ENCODE measurements at regions not wholly inside any gene's neighbourhood (a gene's known extent, or its start where the extent isn't known, plus 50 kb on each side); places are given as distances from the start of the nearest gene placed in this dataset.

- no peak for TF ChIP-seq CTCF (IDR thresholded peaks at IDR 0.05; ENCODE audit: insufficient read depth, low read length, missing control alignments)
- H3K4me3 ChIP-seq (ENCODE audit: low read depth, low read length): no peak overlapping the region
- ChIA-PET CTCF (no interaction called here), POLR2A (interaction anchor here (0.6 kb wide), 1 partner anchor 1688 kb away, joined by 3 read pairs; no protein-coding TSS in a partner anchor)
- no peak for DNase-seq (ENCODE audit: low read depth, low spot score)
Measured at GRCh38 chr5:61974680-61975079, 331.3 kb upstream of the KIF2A start.

GRCh38 chr5:61981886-61982285 is 324.1 kb upstream of the KIF2A start:
- no peak overlapping the region for H3K4me3 ChIP-seq (ENCODE audit: low read depth, low read length)
- POLR2A ChIA-PET: no interaction called here
- CTCF ChIA-PET: no interaction called here
- TF ChIP-seq CTCF (IDR thresholded peaks at IDR 0.05; ENCODE audit: insufficient read depth, low read length, missing control alignments): no peak
- DNase-seq (ENCODE audit: low read depth, low spot score): no peak

- no peak for DNase-seq (ENCODE audit: low read depth, low spot score)
- CTCF ChIA-PET: no interaction called here
- TF ChIP-seq CTCF (IDR thresholded peaks at IDR 0.05; ENCODE audit: insufficient read depth, low read length, missing control alignments): no peak
Measured at GRCh38 chr5:61991430-61991829, 314.6 kb upstream of the KIF2A start.

GRCh38 chr5:61991866-61992265 is 314.1 kb upstream of the KIF2A start:
- H3K4me3 ChIP-seq (ENCODE audit: low read depth, low read length): no peak overlapping the region
- TF ChIP-seq CTCF (IDR thresholded peaks at IDR 0.05; ENCODE audit: insufficient read depth, low read length, missing control alignments): no peak
- no peak for DNase-seq (ENCODE audit: low read depth, low spot score)
- ChIA-PET CTCF (no interaction called here), POLR2A (no interaction called here)

More at GRCh38 chr5:61991430-61991829, 314.6 kb upstream of the KIF2A start:
- H3K4me3 ChIP-seq (ENCODE audit: low read depth, low read length): no peak overlapping the region
- POLR2A ChIA-PET: no interaction called here

GRCh38 chr5:61993295-61993927 is 312.6 kb upstream of the KIF2A start:
- ChIA-PET CTCF (no interaction called here), POLR2A (no interaction called here)
- no peak overlapping the region for H3K4me3 ChIP-seq (ENCODE audit: low read depth, low read length)
- DNase-seq (ENCODE audit: low read depth, low spot score): no peak
- no peak for TF ChIP-seq CTCF (IDR thresholded peaks at IDR 0.05; ENCODE audit: insufficient read depth, low read length, missing control alignments)

GRCh38 chr5:61994171-61994570 is 311.8 kb upstream of the KIF2A start:
- TF ChIP-seq CTCF (IDR thresholded peaks at IDR 0.05; ENCODE audit: insufficient read depth, low read length, missing control alignments): no peak
- no peak for DNase-seq (ENCODE audit: low read depth, low spot score)
- H3K4me3 ChIP-seq (ENCODE audit: low read depth, low read length): no peak overlapping the region
- ChIA-PET POLR2A (no interaction called here), CTCF (no interaction called here)
